HCEC 1CT (cell line): ENCODE measurements at regions not wholly inside any gene's neighbourhood (a gene's known extent, or its start where the extent isn't known, plus 50 kb on each side); places are given as distances from the start of the nearest gene placed in this dataset.
"Not testable (repeated sequence)": the region's sequence is repeated elsewhere in the genome, so short reads cannot be mapped to it uniquely, and the experiment has no call there.

ENCODE experiments used
- DNase-seq: peaks from one replicate; pipeline ENCODE4 v3.0.0-alpha.2; 2017

- DNase-seq = no peak
These were observed 794.7 kb downstream of the IPMK start for GRCh38 chr10:57472823-57473619.

- DNase-seq = no peak
These were observed 798.7 kb downstream of the IPMK start for GRCh38 chr10:57468894-57469432.

GRCh38 chr10:57465155-57465554 is 802.5 kb downstream of the IPMK start:
- DNase-seq = no peak

- DNase-seq = no peak
These were observed 807.2 kb downstream of the IPMK start for GRCh38 chr10:57460540-57460939.

GRCh38 chr10:57457972-57458512 is 809.7 kb downstream of the IPMK start:
- no peak for DNase-seq

- no peak for DNase-seq
These were observed 837.3 kb downstream of the IPMK start for GRCh38 chr10:57430376-57430775.

GRCh38 chr10:57420881-57421280 is 846.8 kb downstream of the IPMK start:
- DNase-seq = no peak

GRCh38 chr10:57418476-57418875 is 849.2 kb downstream of the IPMK start:
- no peak for DNase-seq

- no peak for DNase-seq
These were observed 871.8 kb downstream of the IPMK start for GRCh38 chr10:57395923-57396322.

GRCh38 chr10:57367412-57367811 is 900.3 kb downstream of the IPMK start:
- DNase-seq = no peak

- no peak for DNase-seq
These were observed 904.9 kb downstream of the IPMK start for GRCh38 chr10:57362811-57363210.

- DNase-seq = no peak
These were observed 914.2 kb downstream of the IPMK start for GRCh38 chr10:57353403-57354003.

GRCh38 chr10:57351076-57351475 is 916.6 kb downstream of the IPMK start:
- no peak for DNase-seq

- DNase-seq = no peak
These were observed 926.4 kb downstream of the IPMK start for GRCh38 chr10:57341294-57341693.

GRCh38 chr10:57338823-57339558 is 928.7 kb downstream of the IPMK start:
- peak; percentile 31 for DNase-seq

- DNase-seq = no peak
These were observed 930.8 kb downstream of the IPMK start for GRCh38 chr10:57336865-57337264.

GRCh38 chr10:57336341-57336740 is 931.4 kb downstream of the IPMK start:
- DNase-seq = no peak

GRCh38 chr10:57334523-57334922 is 933.2 kb downstream of the IPMK start:
- no peak for DNase-seq

GRCh38 chr10:57333880-57334279 is 933.8 kb downstream of the IPMK start:
- no peak for DNase-seq

GRCh38 chr10:57321400-57321854 is 946.3 kb downstream of the IPMK start:
- not testable (repeated sequence) for DNase-seq

- DNase-seq = no peak
These were observed 947.3 kb downstream of the IPMK start for GRCh38 chr10:57320416-57320815.

- DNase-seq = no peak
These were observed 953.0 kb upstream of the ZWINT start for GRCh38 chr10:57314046-57314445.

GRCh38 chr10:57303566-57303965 is 942.5 kb upstream of the ZWINT start:
- DNase-seq = no peak
